HUES64 (cell line): ENCODE measurements at regions not wholly inside any gene's neighbourhood (a gene's known extent, or its start where the extent isn't known, plus 50 kb on each side); places are given as distances from the start of the nearest gene placed in this dataset.

Experiments used
- H3K27ac ChIP-seq: 2 replicates; pipeline ENCODE4 v1.7.0; 2013; ENCODE audit warnings: low read depth, low read length, inconsistent platforms
- H3K27me3 ChIP-seq: 2 replicates; pipeline ENCODE4 v1.6.1; 2013; ENCODE audit warnings: mild to moderate bottlenecking, low read length; ENCODE audit not compliant: insufficient read depth
- H3K36me3 ChIP-seq: 2 replicates; pipeline ENCODE4 v1.6.1; 2013; ENCODE audit warnings: mild to moderate bottlenecking, low read length; ENCODE audit not compliant: insufficient read depth
- H3K4me1 ChIP-seq: 2 replicates; pipeline ENCODE4 v1.6.1; 2013; ENCODE audit warnings: mild to moderate bottlenecking, low read length, moderate library complexity; ENCODE audit not compliant: insufficient read depth
- H3K4me3 ChIP-seq: 2 replicates; pipeline ENCODE4 v1.5.1; 2013; ENCODE audit warnings: mild to moderate bottlenecking, low read length, moderate library complexity
- H3K9ac ChIP-seq: 2 replicates; pipeline ENCODE4 v1.6.1; 2013; ENCODE audit warnings: mild to moderate bottlenecking, low read depth, low read length
- H3K9me3 ChIP-seq: 2 replicates; pipeline ENCODE4 v1.6.1; 2013; ENCODE audit warnings: low read depth, low read length; ENCODE audit not compliant: insufficient read depth
- WGBS: fragments of 150-250, 120-280 bp; methylation state at CpG from one replicate; pipeline ENCODE4 v1.1.7; 2013; ENCODE audit warnings: missing lambda C conversion rate; 5-methylcytosine and 5-hydroxymethylcytosine counted together

DNA sequence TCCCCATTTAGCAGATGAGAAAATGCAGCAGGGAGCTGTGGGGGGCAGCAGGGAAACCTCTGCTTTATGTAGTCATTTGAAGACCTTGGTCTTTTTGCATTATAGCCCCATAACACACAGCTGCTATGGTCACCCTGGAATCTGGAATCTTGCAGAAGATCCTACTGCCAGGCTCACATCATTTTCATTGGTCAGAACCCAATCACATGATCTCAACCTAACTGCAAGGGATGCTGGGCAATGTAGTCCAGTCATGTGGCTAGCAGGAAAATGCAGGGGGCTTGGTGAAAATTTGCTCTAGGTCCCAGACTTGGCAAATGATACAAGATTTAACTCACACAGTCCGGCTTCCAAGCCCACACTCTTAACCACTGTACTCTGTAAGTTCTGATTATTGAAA, 1028.7 kb downstream of the AACS start:
- no peaks in the 10 kb centered on the region for H3K4me1 ChIP-seq
- no peak overlapping the region for H3K9ac ChIP-seq
- H3K27ac ChIP-seq: no peak overlapping the region
- no peak overlapping the region for H3K4me3 ChIP-seq
- no peaks in the 10 kb centered on the region for H3K36me3 ChIP-seq
- peaks cover 7% of the 10 kb centered on the region; the same call in 1 of the 2 replicates for H3K9me3 ChIP-seq
- WGBS: no CpG with 5 or more reads among the region's 1 CpG
- no peaks in the 10 kb centered on the region for H3K27me3 ChIP-seq

GRCh38 chr12:126095748-126096510, 1030.7 kb downstream of the AACS start:
- WGBS: 78% methylated on average over 2 of the region's 3 CpGs
- H3K9ac ChIP-seq: no peak overlapping the region
- H3K27me3 ChIP-seq: no peaks in the 10 kb centered on the region

DNA sequence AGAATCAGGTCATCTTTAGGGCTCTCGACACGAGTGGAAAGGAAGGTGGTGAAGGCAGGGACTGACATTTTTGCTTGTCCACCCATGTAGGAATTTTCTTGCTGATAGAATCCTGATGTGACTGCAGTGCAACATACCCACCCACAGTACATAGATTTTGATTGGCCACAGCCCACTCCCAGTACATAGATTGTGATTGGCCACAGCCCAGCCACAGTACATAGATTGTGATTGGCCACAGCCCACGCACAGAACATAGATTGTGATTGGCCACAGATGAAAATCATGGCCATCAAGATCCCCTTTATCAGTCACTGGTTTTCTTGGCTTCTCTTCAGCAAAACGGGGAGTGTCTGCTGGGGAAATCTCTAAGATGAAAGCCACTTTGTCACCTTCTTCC, 1041.5 kb downstream of the AACS start:
- Histone ChIP-seq H3K4me3 (no peak overlapping the region), H3K4me1 (peaks cover 6% of the 10 kb centered on the region; the same call in 1 of the 2 replicates), H3K27ac (no peak overlapping the region), H3K27me3 (no peaks in the 10 kb centered on the region), H3K36me3 (no peaks in the 10 kb centered on the region), H3K9me3 (peaks cover 16% of the 10 kb centered on the region), H3K9ac (no peak overlapping the region)
- 78% methylated on average over 4 of the region's 4 CpGs for WGBS

More at GRCh38 chr12:126095748-126096510, 1030.7 kb downstream of the AACS start:
- H3K4me1 ChIP-seq: no peaks in the 10 kb centered on the region
- H3K36me3 ChIP-seq: no peaks in the 10 kb centered on the region
- no peak overlapping the region for H3K4me3 ChIP-seq
- peaks cover 8% of the 10 kb centered on the region; the same call in 1 of the 2 replicates for H3K9me3 ChIP-seq
- H3K27ac ChIP-seq: no peak overlapping the region

- H3K27ac ChIP-seq: no peak overlapping the region
- H3K27me3 ChIP-seq: no peaks in the 10 kb centered on the region
- no peak overlapping the region for H3K4me3 ChIP-seq
- H3K4me1 ChIP-seq: peaks cover 6% of the 10 kb centered on the region; the same call in 1 of the 2 replicates
- H3K9ac ChIP-seq: no peak overlapping the region
- no peaks in the 10 kb centered on the region for H3K36me3 ChIP-seq
- peaks cover 8% of the 10 kb centered on the region; the same call in 1 of the 2 replicates for H3K9me3 ChIP-seq
- WGBS: 82% methylated on average over 13 of the region's 13 CpGs
Measured at GRCh38 chr12:126107659-126108058, 1042.4 kb downstream of the AACS start.

DNA sequence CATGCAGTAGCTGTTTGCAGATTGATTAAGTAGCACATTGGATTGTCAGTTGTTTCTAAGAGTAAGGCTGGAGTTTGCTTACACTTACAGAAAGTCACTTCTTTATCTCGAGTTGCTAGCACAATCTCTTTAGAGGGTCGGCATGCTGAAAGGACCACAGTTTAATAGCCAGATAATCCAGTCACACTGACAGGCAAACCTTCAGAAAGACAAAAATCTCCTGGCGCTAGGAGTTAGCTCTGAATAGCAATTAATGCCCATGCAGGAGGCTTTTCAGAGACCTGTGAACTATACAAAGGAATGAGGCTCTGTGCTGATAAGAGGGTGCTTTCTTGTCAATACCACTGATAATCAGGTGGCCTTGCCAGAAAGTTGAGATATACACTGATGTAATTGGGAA, 1043.0 kb downstream of the AACS start:
- Histone ChIP-seq H3K27ac (no peak overlapping the region), H3K9ac (no peak overlapping the region)

GRCh38 chr12:126112141-126112540, 1046.9 kb downstream of the AACS start:
- Histone ChIP-seq H3K4me1 (peaks cover 6% of the 10 kb centered on the region; the same call in 1 of the 2 replicates), H3K4me3 (no peak overlapping the region), H3K27me3 (no peaks in the 10 kb centered on the region), H3K9me3 (no peaks in the 10 kb centered on the region), H3K27ac (no peak overlapping the region), H3K9ac (no peak overlapping the region), H3K36me3 (no peaks in the 10 kb centered on the region)
- WGBS: 100% methylated on average over 1 of the region's 1 CpG

More for the DNA sequence above, 1043.0 kb downstream of the AACS start:
- Histone ChIP-seq H3K4me3 (no peak overlapping the region), H3K27me3 (no peaks in the 10 kb centered on the region), H3K4me1 (peaks cover 6% of the 10 kb centered on the region; the same call in 1 of the 2 replicates), H3K9me3 (peaks cover 6% of the 10 kb centered on the region; the same call in 1 of the 2 replicates), H3K36me3 (no peaks in the 10 kb centered on the region)
- 67% methylated on average over 3 of the region's 3 CpGs for WGBS

GRCh38 chr12:126112849-126113248, 1047.6 kb downstream of the AACS start:
- 94% methylated on average over 1 of the region's 1 CpG for WGBS
- Histone ChIP-seq H3K4me3 (no peak overlapping the region), H3K9me3 (no peaks in the 10 kb centered on the region), H3K27me3 (no peaks in the 10 kb centered on the region), H3K36me3 (no peaks in the 10 kb centered on the region), H3K4me1 (peaks cover 4% of the 10 kb centered on the region; the same call in 1 of the 2 replicates), H3K9ac (no peak overlapping the region), H3K27ac (no peak overlapping the region)

GRCh38 chr12:126114441-126114840, 1049.2 kb downstream of the AACS start:
- no peak overlapping the region for H3K4me3 ChIP-seq
- WGBS: 85% methylated on average over 5 of the region's 5 CpGs
- no peak overlapping the region for H3K9ac ChIP-seq
- no peaks in the 10 kb centered on the region for H3K9me3 ChIP-seq
- no peaks in the 10 kb centered on the region for H3K36me3 ChIP-seq
- H3K27me3 ChIP-seq: no peaks in the 10 kb centered on the region
- no peak overlapping the region for H3K27ac ChIP-seq
- H3K4me1 ChIP-seq: no peaks in the 10 kb centered on the region

- H3K9ac ChIP-seq: no peak overlapping the region
- H3K27ac ChIP-seq: no peak overlapping the region
- H3K27me3 ChIP-seq: no peaks in the 10 kb centered on the region
- H3K36me3 ChIP-seq: no peaks in the 10 kb centered on the region
- no peak overlapping the region for H3K4me3 ChIP-seq
- H3K9me3 ChIP-seq: no peaks in the 10 kb centered on the region
- H3K4me1 ChIP-seq: no peaks in the 10 kb centered on the region
- WGBS: 86% methylated on average over 3 of the region's 3 CpGs
Measured at GRCh38 chr12:126117502-126117901, 1052.3 kb downstream of the AACS start.

DNA sequence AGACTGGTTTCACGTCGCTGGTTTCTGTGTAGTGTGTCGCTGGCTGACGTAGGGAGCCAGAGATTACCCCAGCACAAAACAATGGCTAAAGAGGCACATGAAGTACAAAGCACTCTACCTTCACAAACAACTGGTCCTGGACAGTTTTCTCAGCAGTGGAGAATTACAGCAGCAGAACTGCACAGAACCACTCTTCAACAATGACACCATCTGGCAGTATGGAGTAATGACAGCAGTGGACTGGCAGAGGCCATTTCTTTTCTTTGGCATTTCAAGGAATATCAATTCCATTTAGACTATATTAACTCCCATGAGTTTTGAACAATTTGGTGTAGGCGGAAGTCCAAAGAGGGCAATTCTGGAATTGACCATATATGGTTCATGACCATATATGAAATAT, 1074.1 kb downstream of the AACS start:
- WGBS: 95% methylated on average over 4 of the region's 5 CpGs
- Histone ChIP-seq H3K36me3 (no peaks in the 10 kb centered on the region), H3K27me3 (no peaks in the 10 kb centered on the region), H3K27ac (no peak overlapping the region), H3K9ac (no peak overlapping the region), H3K9me3 (peaks cover 65% of the 10 kb centered on the region), H3K4me3 (no peak overlapping the region), H3K4me1 (no peaks in the 10 kb centered on the region)

DNA sequence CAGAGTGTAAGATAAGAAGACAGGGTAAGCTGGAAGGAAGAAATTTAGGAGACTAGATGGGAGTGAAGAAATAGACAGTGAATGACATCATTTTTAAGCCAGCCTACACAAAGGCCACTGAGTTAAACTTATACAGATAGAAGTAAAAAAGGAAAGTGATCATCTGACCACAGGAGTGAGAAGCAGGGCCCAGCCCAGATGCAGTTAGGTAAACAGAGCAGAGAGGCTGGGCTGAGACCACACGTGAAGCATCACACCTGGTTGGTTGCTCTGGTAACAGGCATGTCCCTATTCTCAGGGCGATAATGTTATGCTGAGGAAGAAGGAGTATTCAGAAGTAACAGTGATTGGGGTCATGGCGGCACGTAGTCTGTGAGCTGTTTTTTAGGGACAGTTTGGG, 1079.4 kb downstream of the AACS start:
- H3K9me3 ChIP-seq: peaks cover 15% of the 10 kb centered on the region; the same call in 1 of the 2 replicates
- 88% methylated on average over 4 of the region's 4 CpGs for WGBS
- H3K9ac ChIP-seq: no peak overlapping the region

More for the DNA sequence above, 1079.4 kb downstream of the AACS start:
- no peaks in the 10 kb centered on the region for H3K4me1 ChIP-seq
- H3K4me3 ChIP-seq: no peak overlapping the region
- H3K27ac ChIP-seq: no peak overlapping the region
- H3K27me3 ChIP-seq: no peaks in the 10 kb centered on the region
- no peaks in the 10 kb centered on the region for H3K36me3 ChIP-seq
